ENCODE measurements at regions not wholly inside any gene's neighbourhood (a gene's known extent, or its start where the extent isn't known, plus 50 kb on each side); places are given as distances from the start of the nearest gene placed in this dataset.
"Not testable (repeated sequence)": the region's sequence is repeated elsewhere in the genome, so short reads cannot be mapped to it uniquely, and the experiment has no call there.

DNA sequence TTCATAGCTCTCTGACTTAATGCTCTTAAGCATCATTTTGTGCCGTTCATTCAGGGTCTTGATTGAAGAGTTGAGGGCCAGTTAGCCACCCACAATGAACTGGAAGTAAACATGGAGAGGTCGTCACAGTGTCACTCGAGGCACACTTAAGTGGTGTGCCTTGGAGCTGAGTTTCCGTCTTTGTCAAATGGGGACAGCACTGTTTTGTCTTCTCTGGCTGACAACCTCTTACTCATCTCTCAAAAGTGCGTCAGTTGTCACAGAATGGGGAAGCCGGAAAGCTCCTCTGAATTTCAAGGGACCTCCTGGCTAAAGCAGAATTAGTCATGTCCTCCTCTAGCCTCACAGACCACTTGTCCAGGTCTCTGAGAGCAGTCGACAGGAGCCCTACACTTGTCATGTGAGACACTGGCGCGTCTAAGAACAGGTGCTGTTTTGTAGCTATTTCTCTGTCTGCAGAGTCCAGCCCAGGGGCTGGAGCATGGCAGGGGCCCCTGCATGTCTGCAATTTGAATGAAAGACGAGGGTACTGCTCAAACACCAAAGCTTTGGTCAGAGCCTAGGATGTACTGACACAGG is 231.5 kb downstream of the NPIPA7 start:
- H3K36me3 Mint-ChIP-seq, ATAC-seq, H3K4me3 Mint-ChIP-seq, DNase-seq, H3K27me3 Mint-ChIP-seq, H3K9me3 Mint-ChIP-seq, POLR2A ChIA-PET, H3K4me1 Mint-ChIP-seq, H3K27ac Mint-ChIP-seq: not testable (repeated sequence)

DNA sequence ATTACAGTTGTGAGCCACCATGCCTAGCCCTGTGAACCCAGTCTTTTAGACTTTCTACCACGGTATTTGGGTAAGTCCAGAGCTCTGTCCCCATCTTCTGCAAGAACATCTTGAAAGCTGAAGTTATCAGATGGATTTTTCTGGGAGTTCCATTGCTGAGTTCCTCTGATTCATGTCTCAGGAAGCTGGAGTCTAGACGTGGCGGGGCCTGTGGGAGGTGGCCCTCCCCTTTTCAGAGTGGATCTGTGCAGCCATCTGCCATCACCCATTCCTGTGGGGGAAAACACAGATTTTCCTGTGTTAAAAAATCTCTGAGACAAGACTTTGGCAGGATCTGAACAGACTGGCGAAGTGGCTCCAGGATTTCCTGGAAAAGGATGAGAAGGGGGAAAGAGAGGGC is 234.3 kb downstream of the NPIPA7 start:
- ATAC-seq, H3K4me1 Mint-ChIP-seq, DNase-seq, H3K9me3 Mint-ChIP-seq, H3K36me3 Mint-ChIP-seq, H3K4me3 Mint-ChIP-seq, H3K27me3 Mint-ChIP-seq, POLR2A ChIA-PET, H3K27ac Mint-ChIP-seq: not testable (repeated sequence)

DNA sequence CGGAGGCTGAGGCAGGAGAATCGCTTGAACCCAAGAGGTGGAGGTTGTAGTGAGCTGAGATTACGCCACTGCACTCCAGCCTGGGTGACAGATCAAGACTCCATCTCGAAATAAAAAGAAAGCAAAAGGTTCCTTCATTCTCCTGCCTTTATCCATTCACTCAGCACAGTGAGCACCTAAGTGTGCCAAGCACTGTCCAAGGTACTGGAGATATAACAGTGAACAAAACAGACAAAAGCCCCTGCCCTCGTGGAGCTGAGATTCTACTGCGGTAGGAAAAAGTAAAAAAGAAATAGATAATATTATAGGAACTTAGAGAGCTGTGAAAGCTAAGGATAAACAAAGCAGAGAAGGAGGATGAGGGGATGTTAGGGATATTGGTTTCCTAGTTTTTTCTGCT is 235.5 kb downstream of the NPIPA7 start:
- ATAC-seq, H3K4me3 Mint-ChIP-seq, H3K36me3 Mint-ChIP-seq, H3K9me3 Mint-ChIP-seq, POLR2A ChIA-PET, DNase-seq, H3K27ac Mint-ChIP-seq, H3K4me1 Mint-ChIP-seq, H3K27me3 Mint-ChIP-seq: not testable (repeated sequence)

DNA sequence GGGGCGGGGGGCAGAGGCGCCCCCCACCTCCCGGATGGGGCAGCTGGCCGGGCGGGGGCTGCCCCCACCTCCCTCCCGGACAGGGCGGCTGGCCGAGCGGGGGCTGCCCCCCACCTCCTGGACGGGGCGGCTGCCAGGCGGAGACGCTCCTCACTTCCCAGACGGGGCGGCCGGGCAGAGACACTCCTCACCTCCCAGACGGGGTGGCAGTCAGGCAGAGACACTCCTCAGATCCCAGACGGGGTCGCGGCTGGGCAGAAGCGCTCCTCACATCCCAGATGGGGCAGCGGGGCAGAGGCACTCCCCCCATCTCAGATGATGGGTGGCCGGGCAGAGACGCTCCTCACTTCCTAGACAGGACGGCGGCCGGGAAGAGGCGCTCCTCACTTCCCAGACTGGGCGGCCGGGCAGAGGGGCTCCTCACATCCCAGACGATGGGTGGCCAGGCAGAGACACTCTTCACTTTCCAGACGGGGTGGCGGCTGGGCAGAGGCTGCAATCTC is 240.1 kb downstream of the NPIPA7 start:
- H3K27ac Mint-ChIP-seq, DNase-seq, H3K9me3 Mint-ChIP-seq, POLR2A ChIA-PET, H3K4me1 Mint-ChIP-seq, H3K36me3 Mint-ChIP-seq, ATAC-seq, H3K27me3 Mint-ChIP-seq, H3K4me3 Mint-ChIP-seq: not testable (repeated sequence)

DNA sequence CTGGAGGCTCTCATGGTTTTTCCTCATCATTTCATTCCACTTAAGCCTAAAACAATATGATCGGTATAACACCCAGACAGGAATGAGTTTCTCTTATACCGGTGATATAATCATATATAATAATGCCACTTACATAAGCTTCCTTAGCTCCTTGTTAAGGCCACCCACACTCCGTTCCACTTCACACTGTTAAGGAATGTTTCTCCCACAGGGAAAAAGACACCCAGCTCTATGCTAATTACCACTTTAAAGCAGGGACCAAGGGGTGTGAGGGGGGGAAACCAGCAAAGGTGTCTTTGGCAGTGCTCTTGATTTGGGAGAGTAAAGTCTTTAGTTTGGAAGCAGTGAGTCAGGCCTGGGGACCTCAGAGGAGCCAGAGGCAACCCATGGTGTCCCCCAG is 245.4 kb downstream of the NPIPA7 start:
- H3K9me3 Mint-ChIP-seq, H3K4me1 Mint-ChIP-seq, DNase-seq, H3K4me3 Mint-ChIP-seq, ATAC-seq, POLR2A ChIA-PET, H3K27me3 Mint-ChIP-seq, H3K36me3 Mint-ChIP-seq, H3K27ac Mint-ChIP-seq: not testable (repeated sequence)

DNA sequence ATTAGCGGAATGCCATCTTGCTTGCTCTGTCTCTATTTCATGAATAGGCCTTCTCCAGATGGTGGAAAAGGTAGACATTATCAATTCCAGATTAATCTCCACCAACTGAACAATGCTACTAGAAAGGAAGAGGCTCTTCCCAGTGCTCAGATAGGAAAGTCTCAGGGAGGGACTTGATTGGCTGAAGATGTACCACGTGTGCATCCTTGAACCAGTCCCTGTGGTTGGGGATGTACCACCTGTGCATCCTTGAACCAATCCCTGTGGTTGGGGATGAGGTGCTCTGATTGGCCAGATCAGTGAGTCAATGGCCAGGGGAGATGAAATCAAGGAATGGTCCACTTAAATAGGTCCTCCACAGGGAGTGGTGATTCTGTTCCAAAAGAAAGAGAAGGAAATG is 246.2 kb downstream of the NPIPA7 start:
- H3K36me3 Mint-ChIP-seq, ATAC-seq, POLR2A ChIA-PET, H3K4me3 Mint-ChIP-seq, DNase-seq, H3K4me1 Mint-ChIP-seq, H3K27ac Mint-ChIP-seq, H3K9me3 Mint-ChIP-seq, H3K27me3 Mint-ChIP-seq: not testable (repeated sequence)

DNA sequence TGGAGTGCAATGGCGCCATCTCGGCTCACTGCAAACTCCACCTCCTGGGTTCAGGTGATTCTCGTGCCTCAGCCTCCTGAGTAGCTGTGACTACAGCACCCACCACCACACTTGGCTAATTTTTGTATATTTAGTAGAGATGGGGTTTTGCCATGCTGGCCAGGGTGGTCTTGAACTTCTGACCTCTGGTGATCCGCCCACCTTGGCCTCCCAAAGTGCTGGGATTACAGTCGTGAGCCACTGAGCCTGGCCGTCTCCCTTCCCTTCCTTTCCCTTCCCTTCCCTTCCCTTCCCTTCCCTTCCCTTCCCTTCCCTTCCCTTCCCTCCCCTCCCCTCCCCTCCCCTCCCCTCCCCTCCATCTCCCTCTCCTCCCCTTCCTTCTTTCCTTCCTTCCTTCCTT is 248.9 kb downstream of the NPIPA7 start:
- ATAC-seq, H3K4me3 Mint-ChIP-seq, H3K4me1 Mint-ChIP-seq, H3K36me3 Mint-ChIP-seq, DNase-seq, H3K27ac Mint-ChIP-seq, POLR2A ChIA-PET, H3K9me3 Mint-ChIP-seq: not testable (repeated sequence)
- peaks cover 0 to 14% (median 0%) of the 10 kb centered on the region in 5 donors for H3K27me3 Mint-ChIP-seq

DNA sequence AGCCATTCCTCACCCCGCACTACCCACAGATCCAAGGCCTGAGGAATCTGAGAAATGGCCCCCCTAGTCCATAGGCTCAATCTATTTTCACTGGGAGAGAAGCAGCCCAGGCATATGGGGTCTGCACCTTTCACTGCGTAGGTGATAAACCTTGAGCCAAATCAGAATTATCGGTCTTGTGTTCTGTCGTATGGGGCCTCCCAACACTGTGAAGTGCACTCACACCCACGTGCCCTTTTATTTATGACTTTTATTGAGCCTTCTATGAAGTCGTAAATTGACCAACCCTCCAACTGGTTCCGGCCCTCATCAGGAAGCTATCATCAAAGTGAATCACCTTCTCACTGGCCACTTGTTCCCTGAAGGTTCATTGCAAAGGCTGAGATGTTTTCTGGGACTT is 259.3 kb downstream of the NPIPA7 start:
- DNase-seq, POLR2A ChIA-PET, H3K36me3 Mint-ChIP-seq, H3K9me3 Mint-ChIP-seq, ATAC-seq, H3K27me3 Mint-ChIP-seq, H3K4me3 Mint-ChIP-seq, H3K27ac Mint-ChIP-seq, H3K4me1 Mint-ChIP-seq: not testable (repeated sequence)

DNA sequence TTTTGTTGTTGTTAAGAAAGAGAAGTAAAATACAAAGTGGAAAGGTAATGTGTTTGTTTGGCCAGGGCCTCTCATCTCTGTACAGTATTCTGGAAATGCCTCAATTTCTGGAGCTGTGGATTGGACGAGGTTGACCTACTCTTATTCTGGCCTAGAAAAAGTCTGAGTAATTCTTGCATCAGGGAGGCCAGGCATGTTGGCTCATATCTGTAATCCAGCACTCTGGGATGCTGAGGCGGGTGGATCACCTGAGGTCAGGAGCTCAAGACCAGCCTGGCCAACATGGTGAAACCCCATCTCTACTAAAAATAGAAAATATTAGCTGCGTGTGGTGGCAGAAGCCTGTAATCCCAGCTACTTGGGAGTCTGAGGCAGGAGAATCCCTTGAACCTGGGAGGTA is 259.8 kb downstream of the NPIPA7 start:
- H3K36me3 Mint-ChIP-seq, DNase-seq, H3K4me3 Mint-ChIP-seq, H3K27me3 Mint-ChIP-seq, H3K4me1 Mint-ChIP-seq, H3K27ac Mint-ChIP-seq, ATAC-seq, H3K9me3 Mint-ChIP-seq, POLR2A ChIA-PET: not testable (repeated sequence)

DNA sequence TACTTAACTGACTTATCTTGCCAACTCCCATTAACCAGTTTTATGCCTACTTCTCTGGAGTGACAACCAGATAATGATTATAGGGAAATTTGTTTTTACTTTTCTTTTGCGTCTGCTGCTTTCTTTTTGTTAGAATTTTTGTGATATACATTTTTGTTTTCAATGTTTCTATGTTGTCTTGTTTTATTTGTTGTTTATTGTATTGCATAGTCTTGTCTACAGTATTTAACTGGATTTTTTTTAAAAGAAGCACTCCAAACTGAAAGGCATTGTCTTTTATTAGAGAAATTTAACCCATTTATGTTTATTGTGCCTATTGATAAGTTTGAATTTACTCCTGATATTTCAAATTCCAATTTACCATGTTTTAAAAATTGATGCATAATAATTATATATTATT is 264.9 kb downstream of the NPIPA7 start:
- H3K4me3 Mint-ChIP-seq, DNase-seq, H3K4me1 Mint-ChIP-seq, H3K36me3 Mint-ChIP-seq, POLR2A ChIA-PET, H3K27ac Mint-ChIP-seq, H3K27me3 Mint-ChIP-seq, ATAC-seq: not testable (repeated sequence)
- H3K9me3 Mint-ChIP-seq = peaks cover 0 to 10% (median 2%) of the 10 kb centered on the region in 9 donors

DNA sequence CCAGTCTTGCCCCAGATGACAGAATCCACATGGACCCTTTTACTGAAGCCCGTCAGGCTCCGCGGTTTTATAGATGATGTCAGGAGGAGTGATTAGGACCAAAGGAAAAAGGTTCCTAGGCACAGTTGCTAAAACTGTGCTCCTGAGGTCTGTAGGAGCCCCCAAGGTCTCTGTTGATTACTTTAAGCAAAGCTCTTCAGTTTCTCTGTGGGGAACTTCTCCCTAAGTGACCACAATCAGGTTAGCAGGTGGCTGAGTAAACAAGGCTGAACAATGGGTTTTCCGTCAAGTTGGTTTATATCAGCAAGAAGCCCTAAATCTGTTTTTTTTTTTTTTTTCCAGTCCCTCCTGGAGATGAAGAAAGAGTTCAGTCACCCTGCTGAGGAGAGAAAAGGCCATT is 269.1 kb downstream of the NPIPA7 start:
- H3K27me3 Mint-ChIP-seq = peaks cover 0 to 14% (median 3%) of the 10 kb centered on the region in 5 donors
- ATAC-seq, POLR2A ChIA-PET: not testable (repeated sequence)

DNA sequence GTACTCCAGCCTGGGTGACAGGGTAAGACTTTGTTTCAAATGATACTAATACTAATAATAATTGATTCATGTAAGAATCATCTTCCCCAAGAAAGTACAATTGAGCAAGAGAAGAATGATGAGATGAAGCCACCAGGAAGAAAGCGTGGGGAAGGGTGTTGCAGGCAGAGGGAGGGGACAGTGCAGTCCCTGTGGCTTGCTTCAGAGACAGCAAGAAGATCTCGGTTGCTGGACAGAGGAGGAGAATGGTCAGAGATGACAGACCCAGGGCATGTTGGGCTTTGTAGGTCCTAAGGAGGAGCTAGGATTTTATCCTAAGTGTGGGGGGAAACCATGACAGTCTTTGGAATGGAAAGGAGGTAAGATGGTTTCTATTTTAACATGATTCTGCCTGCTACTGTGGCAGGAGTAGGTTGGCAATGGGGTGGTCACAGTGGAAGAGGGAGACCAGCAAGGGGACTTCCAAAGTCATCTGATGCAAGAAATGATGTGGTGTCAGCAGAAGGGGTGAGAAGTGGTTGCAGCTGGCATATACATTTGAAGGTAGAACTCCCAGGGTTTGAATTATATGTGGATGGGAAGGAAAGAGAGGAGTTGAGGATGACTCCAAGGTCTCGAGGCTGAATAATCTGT is 293.4 kb downstream of the NPIPA7 start:
- POLR2A ChIA-PET, H3K4me3 Mint-ChIP-seq, H3K4me1 Mint-ChIP-seq, H3K27me3 Mint-ChIP-seq, H3K36me3 Mint-ChIP-seq, DNase-seq, H3K27ac Mint-ChIP-seq, H3K9me3 Mint-ChIP-seq, ATAC-seq: not testable (repeated sequence)

More for the DNA sequence above, 269.1 kb downstream of the NPIPA7 start:
- H3K4me1 Mint-ChIP-seq, H3K27ac Mint-ChIP-seq, DNase-seq, H3K36me3 Mint-ChIP-seq, H3K4me3 Mint-ChIP-seq: not testable (repeated sequence)
- peaks cover 0 to 10% (median 2%) of the 10 kb centered on the region in 9 donors for H3K9me3 Mint-ChIP-seq

DNA sequence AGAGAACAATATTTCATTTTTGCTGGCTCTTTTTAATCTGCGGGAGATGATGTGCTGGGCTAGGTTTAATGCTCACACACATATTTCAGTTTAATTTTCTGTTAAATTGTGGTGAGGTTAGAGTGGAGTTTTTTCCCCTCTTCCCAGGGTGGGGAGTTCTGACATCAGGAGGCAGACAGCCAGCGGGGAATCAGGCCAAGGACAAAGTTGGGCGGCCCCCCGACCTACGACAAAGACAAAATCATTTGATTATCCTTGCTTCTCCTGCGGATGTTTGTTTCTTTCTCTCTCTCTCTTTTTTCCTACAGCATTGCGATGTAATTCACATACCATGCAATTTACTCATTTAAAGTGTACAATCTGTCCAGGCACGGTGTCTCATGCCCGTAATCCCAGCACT is 295.9 kb downstream of the NPIPA7 start:
- DNase-seq, ATAC-seq, H3K27me3 Mint-ChIP-seq, H3K4me3 Mint-ChIP-seq, H3K4me1 Mint-ChIP-seq, POLR2A ChIA-PET, H3K9me3 Mint-ChIP-seq, H3K36me3 Mint-ChIP-seq, H3K27ac Mint-ChIP-seq: not testable (repeated sequence)

DNA sequence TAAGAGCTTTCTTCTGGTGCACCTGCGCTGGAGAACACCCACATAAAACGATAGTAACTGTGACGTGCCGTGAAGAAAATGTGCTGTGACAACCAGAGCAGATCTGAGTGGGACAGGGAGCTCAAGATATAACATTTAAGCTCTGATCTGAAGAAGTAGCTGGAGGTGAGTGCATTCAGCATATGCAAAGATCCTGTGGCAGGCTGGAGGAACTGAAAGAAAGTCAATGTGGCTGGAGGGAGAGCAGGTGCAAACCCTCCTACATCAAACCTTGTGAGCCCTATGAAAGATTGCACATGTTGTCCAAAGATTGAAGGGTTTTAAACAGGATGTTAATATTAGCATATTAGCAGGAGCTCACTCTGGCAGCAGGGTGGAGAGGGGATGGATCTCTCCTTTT is 342.9 kb downstream of the NPIPA7 start:
- H3K27ac Mint-ChIP-seq, H3K27me3 Mint-ChIP-seq, H3K36me3 Mint-ChIP-seq, POLR2A ChIA-PET, H3K4me1 Mint-ChIP-seq, H3K4me3 Mint-ChIP-seq, H3K9me3 Mint-ChIP-seq, DNase-seq, ATAC-seq: not testable (repeated sequence)

Data from naive thymus-derived CD8-positive, alpha-beta T cell (primary cell).